H9 (cell line): ENCODE measurements at regions not wholly inside any gene's neighbourhood (a gene's known extent, or its start where the extent isn't known, plus 50 kb on each side); places are given as distances from the start of the nearest gene placed in this dataset.

Source experiments
- DNase-seq: peaks from one replicate; pipeline ENCODE4 v3.0.0-alpha.2; 2017
- H2AFZ ChIP-seq: one replicate; pipeline ENCODE4 v1.6.1; 2013; ENCODE audit warnings: mild to moderate bottlenecking, low read length, control low read depth, moderate library complexity
- H2AK5ac ChIP-seq: 2 replicates; pipeline ENCODE4 v1.6.1; 2013; ENCODE audit warnings: low read length, control low read depth, mixed read lengths; ENCODE audit not compliant: insufficient read length
- H2BK120ac ChIP-seq: one replicate; pipeline ENCODE4 v1.6.1; 2013; ENCODE audit warnings: low read depth, mild to moderate bottlenecking, low read length, control low read depth, inconsistent platforms; ENCODE audit not compliant: poor library complexity, severe bottlenecking
- H2BK12ac ChIP-seq: 2 replicates; pipeline ENCODE4 v1.6.1; 2013; ENCODE audit warnings: low read length, control low read depth, mixed read lengths, low read depth; ENCODE audit not compliant: insufficient read length
- H2BK15ac ChIP-seq: 2 replicates; pipeline ENCODE4 v1.6.1; 2013; ENCODE audit warnings: low read depth, low read length, control low read depth
- H2BK20ac ChIP-seq: one replicate; pipeline ENCODE4 v1.6.1; 2013; ENCODE audit warnings: low read depth, mild to moderate bottlenecking, low read length, control low read depth, inconsistent platforms; ENCODE audit not compliant: poor library complexity, severe bottlenecking
- H2BK5ac ChIP-seq: 2 replicates; pipeline ENCODE4 v1.6.1; 2013; ENCODE audit warnings: low read length, control low read depth, mixed read lengths; ENCODE audit not compliant: insufficient read length
- H3K14ac ChIP-seq: 2 replicates; pipeline ENCODE4 v1.6.1; 2013; ENCODE audit warnings: low read length, control low read depth; ENCODE audit not compliant: insufficient read depth
- H3K18ac ChIP-seq: 2 replicates; pipeline ENCODE4 v1.6.1; 2013; ENCODE audit warnings: low read depth, mild to moderate bottlenecking, mixed read lengths, low read length, control low read depth; ENCODE audit not compliant: insufficient read length
- H3K23ac ChIP-seq: 2 replicates; pipeline ENCODE4 v1.6.1; 2013; ENCODE audit warnings: low read length, control low read depth, mixed read lengths, low read depth; ENCODE audit not compliant: insufficient read length
- H3K23me2 ChIP-seq: 2 replicates; pipeline ENCODE4 v1.6.1; 2013; ENCODE audit warnings: low read depth, mild to moderate bottlenecking, mixed read lengths, low read length, control low read depth; ENCODE audit not compliant: insufficient read length, poor library complexity, severe bottlenecking
- H3K27ac ChIP-seq: 2 replicates; pipeline ENCODE4 v1.5.1; 2013; ENCODE audit warnings: low read length, control low read depth, mixed read lengths, low read depth; ENCODE audit not compliant: insufficient read length
- H3K27me3 ChIP-seq: 2 replicates; pipeline ENCODE4 v1.6.1; 2013; ENCODE audit warnings: low read length, control low read depth, inconsistent platforms; ENCODE audit not compliant: insufficient read depth
- H3K4ac ChIP-seq: 2 replicates; pipeline ENCODE4 v1.6.1; 2013; ENCODE audit warnings: low read depth, mild to moderate bottlenecking, control low read depth, inconsistent platforms, low read length, moderate library complexity
- H3K4me1 ChIP-seq: 2 replicates; pipeline ENCODE4 v1.6.1; 2013; ENCODE audit warnings: low read length, control low read depth, inconsistent platforms; ENCODE audit not compliant: insufficient read depth
- H3K4me2 ChIP-seq: 2 replicates; pipeline ENCODE4 v1.6.1; 2013; ENCODE audit warnings: low read length, control low read depth, mixed read lengths; ENCODE audit not compliant: insufficient read length, insufficient read depth
- H3K56ac ChIP-seq: 2 replicates; pipeline ENCODE4 v1.6.1; 2013; ENCODE audit warnings: low read depth, mild to moderate bottlenecking, mixed read lengths, low read length, control low read depth; ENCODE audit not compliant: insufficient read length
- H3K79me1 ChIP-seq: 2 replicates; pipeline ENCODE4 v1.6.1; 2013; ENCODE audit warnings: low read depth, mild to moderate bottlenecking, moderate library complexity, low read length, control low read depth, inconsistent platforms; ENCODE audit not compliant: insufficient read depth, poor library complexity, severe bottlenecking
- H3K79me2 ChIP-seq: 2 replicates; pipeline ENCODE4 v1.6.1; 2013; ENCODE audit warnings: low read length, control low read depth, inconsistent platforms; ENCODE audit not compliant: insufficient read depth
- H3K9ac ChIP-seq: 2 replicates; pipeline ENCODE4 v1.6.1; 2013; ENCODE audit warnings: low read length, control low read depth, mixed read lengths; ENCODE audit not compliant: insufficient read length; ENCODE audit errors: extremely low read depth
- H3K9me3 ChIP-seq: one replicate; pipeline ENCODE4 v1.6.1; 2013; ENCODE audit warnings: low read depth, low read length, inconsistent platforms; ENCODE audit not compliant: control insufficient read depth
- H3T11ph ChIP-seq: one replicate; pipeline ENCODE4 v1.6.1; 2013; ENCODE audit warnings: mild to moderate bottlenecking, low read length, control low read depth, inconsistent platforms
- H4K20me1 ChIP-seq: one replicate; pipeline ENCODE4 v1.6.1; 2013; ENCODE audit not compliant: control insufficient read depth, insufficient read length, insufficient read depth
- H4K5ac ChIP-seq: 2 replicates; pipeline ENCODE4 v1.6.1; 2013; ENCODE audit warnings: low read depth, mild to moderate bottlenecking, mixed read lengths, low read length, control low read depth; ENCODE audit not compliant: insufficient read length
- H4K8ac ChIP-seq: replicated peaks from 2 replicates; pipeline ENCODE4 v1.6.1; 2013; ENCODE audit warnings: low read length, control low read depth, mixed read lengths, low read depth; ENCODE audit not compliant: insufficient read length
- H4K91ac ChIP-seq: 2 replicates; pipeline ENCODE4 v1.6.1; 2013; ENCODE audit warnings: low read depth, mild to moderate bottlenecking, moderate library complexity, mixed read lengths, low read length, control low read depth; ENCODE audit not compliant: insufficient read length
- H3K27ac Mint-ChIP-seq, 3 experiments: 2 replicates in 2 of 3; 3 replicates in 1 of 3; pipeline ENCODE4 v1.8.0; 2020 to 2021; ENCODE audit warnings: mixed read lengths in 3 of 3, mild to moderate bottlenecking in 1 of 3, moderate library complexity in 1 of 3
- H3K27me3 Mint-ChIP-seq: 2 replicates; pipeline ENCODE4 v1.8.0; 2021; ENCODE audit warnings: low read depth, mild to moderate bottlenecking, moderate library complexity, mixed read lengths
- H3K36me3 Mint-ChIP-seq, 3 experiments: 2 replicates in 2 of 3; 3 replicates in 1 of 3; pipeline ENCODE4 v1.8.0; 2020 to 2021; ENCODE audit warnings: low read depth in 3 of 3, mixed read lengths in 3 of 3; ENCODE audit not compliant: insufficient read depth in 1 of 3
- H3K4me1 Mint-ChIP-seq, 2 experiments: 2 replicates each; pipeline ENCODE4 v1.8.0; 2020; ENCODE audit warnings: mixed read lengths in 2 of 2
- H3K4me3 Mint-ChIP-seq, 2 experiments: 2 replicates in 1 of 2; 3 replicates in 1 of 2; pipeline ENCODE4 v1.8.0; 2020 to 2021; ENCODE audit warnings: mild to moderate bottlenecking in 2 of 2, mixed read lengths in 2 of 2, moderate library complexity in 1 of 2
- H3K9me3 Mint-ChIP-seq, 2 experiments: 2 replicates in 1 of 2; 3 replicates in 1 of 2; pipeline ENCODE4 v1.8.0; 2020; ENCODE audit warnings: mild to moderate bottlenecking in 2 of 2, mixed read lengths in 2 of 2, moderate library complexity in 1 of 2
- WGBS: extraction: QIAGEN DNeasy Blood & Tissue Kit; methylation state at CpG from one replicate; pipeline ENCODE4 v1.1.7; 2013; ENCODE audit warnings: missing lambda C conversion rate, low lambda C conversion rate, mixed read lengths; ENCODE audit not compliant: insufficient read length; ENCODE audit errors: extremely low coverage; 5-methylcytosine and 5-hydroxymethylcytosine counted together
- TF ChIP-seq, protein P1 (sequence below): fragments of 200-600 bp; sonication (generic); conservative IDR thresholded peaks from 3 replicates; pipeline ENCODE4 v1.8.0; 2021; ENCODE audit warnings: antibody characterized with exemption, mild to moderate bottlenecking

DNA sequence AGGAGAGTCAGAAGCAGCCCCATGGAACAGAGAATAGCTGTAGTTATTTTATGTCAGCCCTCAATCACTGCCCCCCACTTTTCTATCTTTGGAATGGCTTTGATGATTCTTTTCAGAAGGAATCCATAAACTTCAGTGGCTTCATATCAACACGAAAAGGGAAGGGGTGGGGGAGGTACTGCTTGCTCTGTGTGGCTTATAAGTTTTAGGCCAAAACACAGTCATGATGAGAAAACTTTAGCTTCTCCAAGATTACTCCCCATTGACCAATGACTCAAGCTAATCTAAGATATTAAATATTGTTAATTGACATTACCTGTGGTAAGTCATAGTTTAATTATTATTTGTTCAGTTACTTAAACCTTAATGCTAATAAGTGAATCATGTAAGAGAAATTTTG lies 669.6 kb upstream of the FAM241A start:
- H3K36me3 Mint-ChIP-seq = no peaks in the 10 kb centered on the region
- Histone ChIP-seq H2AFZ (no peak overlapping the region), H2AK5ac (no peak overlapping the region), H3K4ac (no peak overlapping the region), H3K23ac (no peak overlapping the region), H3K9ac (no peak overlapping the region), H2BK20ac (no peak overlapping the region), H3K27ac (no peak overlapping the region), H3K56ac (no peak overlapping the region), H4K20me1 (no peaks in the 10 kb centered on the region), H3K27me3 (no peaks in the 10 kb centered on the region), H3K14ac (no peak overlapping the region), H2BK5ac (no peak overlapping the region), H2BK12ac (no peak overlapping the region), H3K18ac (no peak overlapping the region), H3K79me1 (no peaks in the 10 kb centered on the region), H4K8ac (no peak overlapping the region), H3K4me1 (no peaks in the 10 kb centered on the region), H2BK15ac (no peak overlapping the region), H3K4me2 (no peak overlapping the region), H4K5ac (no peak overlapping the region), H4K91ac (no peak overlapping the region), H3K23me2 (no peaks in the 10 kb centered on the region), H3T11ph (no peak overlapping the region), H3K9me3 (no peaks in the 10 kb centered on the region), H3K79me2 (no peaks in the 10 kb centered on the region), H2BK120ac (no peak overlapping the region)
- no peak for DNase-seq
- no CpG with 5 or more reads among the region's 1 CpG for WGBS
- no peaks in the 10 kb centered on the region for H3K9me3 Mint-ChIP-seq
- H3K4me3 Mint-ChIP-seq = no peak overlapping the region
- no peaks in the 10 kb centered on the region for H3K4me1 Mint-ChIP-seq
- H3K27me3 Mint-ChIP-seq = no peaks in the 10 kb centered on the region
- TF ChIP-seq, protein P1, sequence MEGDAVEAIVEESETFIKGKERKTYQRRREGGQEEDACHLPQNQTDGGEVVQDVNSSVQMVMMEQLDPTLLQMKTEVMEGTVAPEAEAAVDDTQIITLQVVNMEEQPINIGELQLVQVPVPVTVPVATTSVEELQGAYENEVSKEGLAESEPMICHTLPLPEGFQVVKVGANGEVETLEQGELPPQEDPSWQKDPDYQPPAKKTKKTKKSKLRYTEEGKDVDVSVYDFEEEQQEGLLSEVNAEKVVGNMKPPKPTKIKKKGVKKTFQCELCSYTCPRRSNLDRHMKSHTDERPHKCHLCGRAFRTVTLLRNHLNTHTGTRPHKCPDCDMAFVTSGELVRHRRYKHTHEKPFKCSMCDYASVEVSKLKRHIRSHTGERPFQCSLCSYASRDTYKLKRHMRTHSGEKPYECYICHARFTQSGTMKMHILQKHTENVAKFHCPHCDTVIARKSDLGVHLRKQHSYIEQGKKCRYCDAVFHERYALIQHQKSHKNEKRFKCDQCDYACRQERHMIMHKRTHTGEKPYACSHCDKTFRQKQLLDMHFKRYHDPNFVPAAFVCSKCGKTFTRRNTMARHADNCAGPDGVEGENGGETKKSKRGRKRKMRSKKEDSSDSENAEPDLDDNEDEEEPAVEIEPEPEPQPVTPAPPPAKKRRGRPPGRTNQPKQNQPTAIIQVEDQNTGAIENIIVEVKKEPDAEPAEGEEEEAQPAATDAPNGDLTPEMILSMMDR = no peak
- no peak overlapping the region for H3K27ac Mint-ChIP-seq
